K562 (cell line): ENCODE measurements at regions not wholly inside any gene's neighbourhood (a gene's known extent, or its start where the extent isn't known, plus 50 kb on each side); places are given as distances from the start of the nearest gene placed in this dataset.

Experiments
- ATAC-seq: fragments of 200-7000 bp; cut with Tn5 transposase; 3 replicates; pipeline ENCODE4 v1.9.1; 2020; ENCODE audit warnings: moderate library complexity
- BruUV-seq: library from RNA; stranded (reverse); fragments of 400-500 nt; replicated peaks from 2 replicates; lab custom pipeline; 2021; lab: Mats Ljungman, UMichigan
- CTCF ChIA-PET: fragments of 300-600 bp; formaldehyde crosslinking; extraction: SDS; loops from one replicate; lab custom pipeline; 2021; ENCODE audit warnings: low intra/inter-chr PET ratio; lab: Yijun Ruan, JAX
- POLR2A ChIA-PET: fragments of 300-600, 350-650 bp; sonication (Branson Sonifier 250); formaldehyde crosslinking; extraction: SDS; loops from one replicate; lab custom pipeline; 2021; ENCODE audit warnings: antibody characterized with exemption, inconsistent platforms; lab: Yijun Ruan, JAX
- DNase-seq, 4 experiments: peaks; one replicate each; pipeline versions ENCODE4 v3.0.0 to v3.0.0-alpha.2; 2011 to 2018; ENCODE audit warnings: low spot score in 3 of 4, mixed read lengths in 3 of 4; ENCODE audit errors: extremely low read depth in 1 of 4
- FAIRE-seq: peaks from 2 replicates; lab custom pipeline; 2011; peaks lifted over from hg19 to GRCh38; lab: Jason Lieb, UNC
- H2AFZ ChIP-seq: 2 replicates; pipeline ENCODE4 v1.6.0; 2011; ENCODE audit warnings: low read depth, low read length, control low read depth, inconsistent platforms
- H3K27ac ChIP-seq: fragments of 200-600 bp; 3 replicates; pipeline ENCODE4 v1.8.0; 2011; ENCODE audit warnings: low read depth, mild to moderate bottlenecking, control low read depth, inconsistent platforms, low read length, moderate library complexity, mixed read lengths; ENCODE audit errors: extremely low read depth
- H3K27me3 ChIP-seq, 2 experiments: fragments of 300-600 bp in 1 of 2; 2 replicates in 1 of 2; 3 replicates in 1 of 2; pipeline versions ENCODE4 v1.6.0 to v1.8.0; 2011; ENCODE audit warnings: inconsistent platforms in 2 of 2, low read length in 2 of 2, mild to moderate bottlenecking in 1 of 2, mixed read lengths in 1 of 2, moderate library complexity in 1 of 2; ENCODE audit not compliant: control insufficient read depth in 2 of 2, insufficient read depth in 2 of 2
- H3K36me3 ChIP-seq: fragments of 300-600 bp; 3 replicates; pipeline ENCODE4 v1.8.0; 2011; ENCODE audit warnings: mild to moderate bottlenecking, low read length, inconsistent platforms; ENCODE audit not compliant: control insufficient read depth, insufficient read depth
- H3K4me1 ChIP-seq, 2 experiments: fragments of 200-600 bp in 1 of 2; replicated peaks in 1 of 2; 2 replicates in 1 of 2; 3 replicates in 1 of 2; pipeline versions ENCODE4 v1.5.1 to v1.8.0; 2011; ENCODE audit warnings: inconsistent platforms in 2 of 2, low read length in 2 of 2, mild to moderate bottlenecking in 1 of 2, mixed read lengths in 1 of 2, moderate library complexity in 1 of 2; ENCODE audit not compliant: control insufficient read depth in 2 of 2, insufficient read depth in 2 of 2
- H3K4me2 ChIP-seq: 2 replicates; pipeline ENCODE4 v1.6.1; 2011; ENCODE audit warnings: low read length, control low read depth, inconsistent platforms, mixed read lengths; ENCODE audit not compliant: insufficient read depth
- H3K4me3 ChIP-seq: fragments of 200-600 bp; sonication (generic), shearing (Covaris generic); 2 replicates; pipeline ENCODE4 v1.5.1; 2016; ENCODE audit warnings: control low read depth, inconsistent platforms
- H3K79me2 ChIP-seq: fragments of 200-600 bp; 3 replicates; pipeline ENCODE4 v1.8.0; 2011; ENCODE audit warnings: low read length, inconsistent platforms; ENCODE audit not compliant: control insufficient read depth, insufficient read depth
- H3K9ac ChIP-seq, 2 experiments: 2 replicates each; pipeline versions ENCODE4 v1.6.0 to v1.6.1; 2011; ENCODE audit warnings: low read depth in 2 of 2, low read length in 2 of 2, control low read depth in 1 of 2, inconsistent platforms in 1 of 2, mild to moderate bottlenecking in 1 of 2, mixed read lengths in 1 of 2; ENCODE audit not compliant: insufficient read depth in 1 of 2
- H3K9me1 ChIP-seq: one replicate; pipeline ENCODE4 v1.6.0; 2011; ENCODE audit warnings: inconsistent platforms, mild to moderate bottlenecking, low read length, moderate library complexity; ENCODE audit not compliant: control insufficient read depth, insufficient read depth
- H3K9me3 ChIP-seq: replicated peaks from 2 replicates; pipeline ENCODE4 v1.5.1; 2011; ENCODE audit warnings: low read depth, low read length, inconsistent platforms; ENCODE audit not compliant: control insufficient read depth, insufficient read depth
- H4K20me1 ChIP-seq: replicated peaks from 2 replicates; pipeline ENCODE4 v1.6.1; 2011; ENCODE audit warnings: low read length, inconsistent platforms, mixed read lengths; ENCODE audit not compliant: control insufficient read depth, insufficient read depth
- ARHGAP35 ChIP-seq: fragments of 450-650 bp; IDR thresholded peaks from 2 replicates; pipeline ENCODE4 v1.6.1; 2018; ENCODE audit not compliant: partially characterized antibody
- MCM7 ChIP-seq, 2 experiments: fragments of 450-650 bp; IDR thresholded peaks; 2 replicates each; pipeline ENCODE4 v1.6.1; 2016 to 2018
- NFYB ChIP-seq: IDR thresholded peaks from 2 replicates; pipeline ENCODE4 v1.6.1; 2011; ENCODE audit warnings: mild to moderate bottlenecking, moderate library complexity; ENCODE audit not compliant: insufficient read length; ENCODE audit errors: extremely low read depth
- POLR2B ChIP-seq: fragments of 450-650 bp; IDR thresholded peaks from 2 replicates; pipeline ENCODE4 v1.6.1; 2018; ENCODE audit warnings: low read depth; ENCODE audit not compliant: partially characterized antibody
- U2AF1 ChIP-seq: fragments of 200-400 bp; formaldehyde crosslinking; optimal IDR thresholded peaks from 2 replicates; pipeline ENCODE3; 2017; ENCODE audit warnings: mild to moderate bottlenecking, low read depth, low read length, moderate library complexity
- ZNF589 ChIP-seq: fragments of 200-800 bp; sonication (Bioruptor generic); IDR thresholded peaks from 2 replicates; pipeline ENCODE4 v1.6.1; 2016; ENCODE audit warnings: low read depth, missing genetic modification characterization, missing compliant biosample characterization
- WGBS: fragments of 100-300 bp; shearing (Covaris generic); methylation state at CpG from one replicate; pipeline ENCODE4 v1.1.6; 2016; ENCODE audit warnings: low coverage, mixed read lengths; ENCODE audit not compliant: insufficient coverage; ENCODE audit errors: missing lambda C conversion rate; 5-methylcytosine and 5-hydroxymethylcytosine counted together
- in situ Hi-C: fragments of 300-500 bp; cut with MboI; formaldehyde crosslinking; loops from 4 replicates; pipeline ENCODE4 v1.15.0; 2018; ENCODE audit warnings: inconsistent platforms, mixed read lengths
- intact Hi-C: fragments of 100-400 bp; cut with micrococcal nuclease; formaldehyde crosslinking; loops from 2 replicates; pipeline ENCODE4 v1.14.2; 2022
- TF ChIP-seq, protein P1 (sequence below), 2 experiments: fragments of 450-650 bp in 1 of 2; sonication (generic) in 1 of 2; formaldehyde crosslinking; conservative IDR thresholded peaks; 2 replicates each; pipeline versions ENCODE4 v1.4.0 to v1.8.1; 2020 to 2022; ENCODE audit warnings: mild to moderate bottlenecking in 1 of 2, missing genetic modification reagents in 1 of 2
- TF ChIP-seq, protein P2 (sequence below): fragments of 450-650 bp; IDR thresholded peaks from 2 replicates; pipeline ENCODE4 v1.7.0; 2016; ENCODE audit warnings: borderline replicate concordance
- TF ChIP-seq, protein P3 (sequence below): sonication (generic); formaldehyde crosslinking; IDR thresholded peaks from 2 replicates; pipeline ENCODE4 v1.8.0; 2022; ENCODE audit warnings: mild to moderate bottlenecking, missing genetic modification reagents
- TF ChIP-seq, protein P4 (sequence below), 3 experiments: IDR thresholded peaks in 2 of 3; conservative IDR thresholded peaks in 1 of 3; 2 replicates each; pipeline ENCODE4 v1.5.1; 2011 to 2012; ENCODE audit warnings: low read length in 3 of 3, mild to moderate bottlenecking in 3 of 3, control low read depth in 2 of 3, improper control_type of control experiment in 1 of 3, inconsistent platforms in 1 of 3, low read depth in 1 of 3, mixed read lengths in 1 of 3, moderate library complexity in 1 of 3; ENCODE audit not compliant: insufficient read depth in 2 of 3

DNA sequence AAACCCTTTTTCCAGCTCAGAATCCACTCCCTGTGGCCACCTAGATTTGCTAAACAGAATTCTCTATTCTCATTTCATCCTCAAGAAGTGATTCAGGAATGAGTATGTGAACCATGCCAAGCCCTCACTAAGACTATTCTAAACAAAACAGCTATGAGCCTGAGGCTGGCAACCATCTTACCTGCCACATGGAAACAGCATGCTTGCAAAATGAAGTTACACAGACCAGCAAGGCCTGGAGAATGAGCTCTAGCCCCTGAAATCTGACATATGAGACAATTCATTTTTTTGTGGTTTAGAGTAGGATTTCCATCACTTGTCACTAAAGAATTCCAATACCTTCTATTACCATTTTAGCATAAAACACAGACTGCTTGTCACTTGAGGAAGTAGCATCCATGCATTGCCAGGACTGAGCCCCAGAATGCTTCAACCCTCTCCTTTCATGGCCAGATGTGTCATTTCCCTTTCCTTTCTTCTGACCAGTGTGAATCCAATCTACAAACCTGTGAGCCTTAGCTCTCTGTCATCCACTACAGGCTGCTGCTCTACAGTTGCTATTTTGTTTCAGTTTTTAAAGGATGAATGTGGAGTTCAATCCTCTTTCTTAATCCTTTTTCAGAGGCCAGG is 744.3 kb upstream of the ACVR2A start:
- in situ Hi-C loops (no loop called here), intact Hi-C loops (no loop called here)
- Histone ChIP-seq H3K27ac (no peak overlapping the region), H3K4me2 (no peak overlapping the region), H3K4me1 (no peaks in the 10 kb centered on the region), H3K9me3 (no peaks in the 10 kb centered on the region), H3K4me3 (no peak overlapping the region), H3K79me2 (no peaks in the 10 kb centered on the region), H4K20me1 (no peaks in the 10 kb centered on the region), H2AFZ (no peak overlapping the region), H3K9me1 (no peaks in the 10 kb centered on the region), H3K36me3 (no peaks in the 10 kb centered on the region), H3K9ac (no peak overlapping the region), H3K27me3 (no peaks in the 10 kb centered on the region)
- ChIA-PET POLR2A (no interaction called here), CTCF (no interaction called here)
- no TSS peak for BruUV-seq
- FAIRE-seq (no peak), ATAC-seq (no peak), DNase-seq (no peak)
- TF ChIP-seq MCM7 (IDR thresholded peaks at IDR 0.05) (no peak), ARHGAP35 (no peak)
- TF ChIP-seq, protein P1, sequence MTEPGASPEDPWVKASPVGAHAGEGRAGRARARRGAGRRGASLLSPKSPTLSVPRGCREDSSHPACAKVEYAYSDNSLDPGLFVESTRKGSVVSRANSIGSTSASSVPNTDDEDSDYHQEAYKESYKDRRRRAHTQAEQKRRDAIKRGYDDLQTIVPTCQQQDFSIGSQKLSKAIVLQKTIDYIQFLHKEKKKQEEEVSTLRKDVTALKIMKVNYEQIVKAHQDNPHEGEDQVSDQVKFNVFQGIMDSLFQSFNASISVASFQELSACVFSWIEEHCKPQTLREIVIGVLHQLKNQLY (CRISPR knock-in tag; conservative IDR thresholded peaks at IDR 0.05): no peak

DNA sequence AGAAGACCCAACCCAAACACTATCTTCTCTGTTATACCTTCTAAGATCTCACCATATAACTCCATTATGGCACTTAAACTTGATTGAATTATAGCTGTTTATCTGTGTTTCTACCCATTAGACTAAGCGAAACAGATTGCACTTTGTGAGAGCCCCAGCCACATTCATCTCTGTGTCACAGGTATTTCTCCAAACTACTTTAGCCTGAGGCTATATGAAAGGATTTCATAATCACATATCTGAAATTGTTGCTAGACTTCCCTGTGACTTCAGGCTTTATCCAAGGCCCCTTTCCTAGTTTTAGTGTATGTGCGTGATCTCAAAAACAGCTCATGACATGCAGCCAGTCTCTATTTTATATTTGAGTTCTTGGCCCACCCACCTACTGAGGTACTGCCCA is 745.0 kb upstream of the ACVR2A start:
- ChIA-PET POLR2A (no interaction called here), CTCF (no interaction called here)
- no peaks in the 10 kb centered on the region for H3K4me1 ChIP-seq
- no peaks in the 10 kb centered on the region for H3K9me1 ChIP-seq
- 4% methylated on average over 2 of the region's 2 CpGs for WGBS
- H3K79me2 ChIP-seq: no peaks in the 10 kb centered on the region
- no peak overlapping the region for H2AFZ ChIP-seq
- no peak for ATAC-seq
- H3K27ac ChIP-seq: no peak overlapping the region
- no peak overlapping the region for H3K9ac ChIP-seq
- intact Hi-C loops: no loop called here
- DNase-seq: no peak
- no peaks in the 10 kb centered on the region for H4K20me1 ChIP-seq
- no TSS peak for BruUV-seq
- H3K4me3 ChIP-seq: no peak overlapping the region
- FAIRE-seq: no peak
- no peaks in the 10 kb centered on the region for H3K27me3 ChIP-seq
- no peaks in the 10 kb centered on the region for H3K9me3 ChIP-seq
- TF ChIP-seq POLR2B (no peak), NFYB (no peak), U2AF1 (no peak), ZNF589 (CRISPR knock-in tag) (no peak)
- TF ChIP-seq, protein P2, sequence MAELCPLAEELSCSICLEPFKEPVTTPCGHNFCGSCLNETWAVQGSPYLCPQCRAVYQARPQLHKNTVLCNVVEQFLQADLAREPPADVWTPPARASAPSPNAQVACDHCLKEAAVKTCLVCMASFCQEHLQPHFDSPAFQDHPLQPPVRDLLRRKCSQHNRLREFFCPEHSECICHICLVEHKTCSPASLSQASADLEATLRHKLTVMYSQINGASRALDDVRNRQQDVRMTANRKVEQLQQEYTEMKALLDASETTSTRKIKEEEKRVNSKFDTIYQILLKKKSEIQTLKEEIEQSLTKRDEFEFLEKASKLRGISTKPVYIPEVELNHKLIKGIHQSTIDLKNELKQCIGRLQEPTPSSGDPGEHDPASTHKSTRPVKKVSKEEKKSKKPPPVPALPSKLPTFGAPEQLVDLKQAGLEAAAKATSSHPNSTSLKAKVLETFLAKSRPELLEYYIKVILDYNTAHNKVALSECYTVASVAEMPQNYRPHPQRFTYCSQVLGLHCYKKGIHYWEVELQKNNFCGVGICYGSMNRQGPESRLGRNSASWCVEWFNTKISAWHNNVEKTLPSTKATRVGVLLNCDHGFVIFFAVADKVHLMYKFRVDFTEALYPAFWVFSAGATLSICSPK: no peak
- TF ChIP-seq, protein P3, sequence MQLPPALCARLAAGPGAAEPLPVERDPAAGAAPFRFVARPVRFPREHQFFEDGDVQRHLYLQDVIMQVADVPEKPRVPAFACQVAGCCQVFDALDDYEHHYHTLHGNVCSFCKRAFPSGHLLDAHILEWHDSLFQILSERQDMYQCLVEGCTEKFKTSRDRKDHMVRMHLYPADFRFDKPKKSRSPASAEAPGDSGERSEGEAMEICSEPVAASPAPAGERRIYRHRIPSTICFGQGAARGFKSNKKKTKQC (CRISPR knock-in tag): no peak
- TF ChIP-seq, protein P4, sequence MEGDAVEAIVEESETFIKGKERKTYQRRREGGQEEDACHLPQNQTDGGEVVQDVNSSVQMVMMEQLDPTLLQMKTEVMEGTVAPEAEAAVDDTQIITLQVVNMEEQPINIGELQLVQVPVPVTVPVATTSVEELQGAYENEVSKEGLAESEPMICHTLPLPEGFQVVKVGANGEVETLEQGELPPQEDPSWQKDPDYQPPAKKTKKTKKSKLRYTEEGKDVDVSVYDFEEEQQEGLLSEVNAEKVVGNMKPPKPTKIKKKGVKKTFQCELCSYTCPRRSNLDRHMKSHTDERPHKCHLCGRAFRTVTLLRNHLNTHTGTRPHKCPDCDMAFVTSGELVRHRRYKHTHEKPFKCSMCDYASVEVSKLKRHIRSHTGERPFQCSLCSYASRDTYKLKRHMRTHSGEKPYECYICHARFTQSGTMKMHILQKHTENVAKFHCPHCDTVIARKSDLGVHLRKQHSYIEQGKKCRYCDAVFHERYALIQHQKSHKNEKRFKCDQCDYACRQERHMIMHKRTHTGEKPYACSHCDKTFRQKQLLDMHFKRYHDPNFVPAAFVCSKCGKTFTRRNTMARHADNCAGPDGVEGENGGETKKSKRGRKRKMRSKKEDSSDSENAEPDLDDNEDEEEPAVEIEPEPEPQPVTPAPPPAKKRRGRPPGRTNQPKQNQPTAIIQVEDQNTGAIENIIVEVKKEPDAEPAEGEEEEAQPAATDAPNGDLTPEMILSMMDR (IDR thresholded peaks at IDR 0.05 in 2 of 3, conservative IDR thresholded peaks at IDR 0.05 in 1 of 3; ENCODE audit: insufficient read depth in 2 of 3, low read depth in 1 of 3, low read length in 3 of 3): no peak
- no peaks in the 10 kb centered on the region for H3K36me3 ChIP-seq
- in situ Hi-C loops: loop anchor here (25.0 kb wide), 1 partner anchor 812 kb away; no protein-coding TSS in a partner anchor
- no peak overlapping the region for H3K4me2 ChIP-seq
